MCF 10A (cell line): ENCODE measurements at regions not wholly inside any gene's neighbourhood (a gene's known extent, or its start where the extent isn't known, plus 50 kb on each side); places are given as distances from the start of the nearest gene placed in this dataset.

Source experiments
- BruUV-seq: library from RNA; stranded (reverse); fragments of 400-500 nt; replicated peaks from 2 replicates; lab custom pipeline; 2021; lab: Mats Ljungman, UMichigan
- CTCF ChIA-PET: fragments of 300-600 bp; sonication (Branson Sonifier 250); formaldehyde crosslinking; extraction: SDS; loops from one replicate; lab custom pipeline; 2021; ENCODE audit warnings: antibody characterized with exemption, inconsistent platforms; lab: Yijun Ruan, JAX
- POLR2A ChIA-PET: fragments of 300-600, 350-650 bp; sonication (Branson Sonifier 250); formaldehyde crosslinking; extraction: SDS; loops from one replicate; lab custom pipeline; 2020; ENCODE audit warnings: antibody characterized with exemption, inconsistent platforms; lab: Yijun Ruan, JAX
- DNase-seq: peaks from one replicate; pipeline ENCODE4 v3.0.0-alpha.2; 2018; ENCODE audit not compliant: unreplicated experiment
- H3K27ac Mint-ChIP-seq: one replicate; pipeline ENCODE4 v1.8.0; 2022; ENCODE audit warnings: mild to moderate bottlenecking, low read depth, mixed read lengths; ENCODE audit not compliant: unreplicated experiment
- H3K27me3 Mint-ChIP-seq: one replicate; pipeline ENCODE4 v1.8.0; 2022; ENCODE audit warnings: mixed read lengths; ENCODE audit not compliant: insufficient read depth, unreplicated experiment
- H3K36me3 Mint-ChIP-seq: one replicate; pipeline ENCODE4 v1.8.0; 2022; ENCODE audit warnings: mild to moderate bottlenecking, moderate library complexity, mixed read lengths; ENCODE audit not compliant: insufficient read depth, unreplicated experiment
- H3K4me1 Mint-ChIP-seq: one replicate; pipeline ENCODE4 v1.8.0; 2022; ENCODE audit warnings: mixed read lengths; ENCODE audit not compliant: insufficient read depth, unreplicated experiment
- H3K4me3 Mint-ChIP-seq: one replicate; pipeline ENCODE4 v1.8.0; 2022; ENCODE audit warnings: mild to moderate bottlenecking, moderate library complexity, mixed read lengths; ENCODE audit not compliant: unreplicated experiment
- H3K9me3 Mint-ChIP-seq: one replicate; pipeline ENCODE4 v1.8.0; 2022; ENCODE audit warnings: mixed read lengths; ENCODE audit not compliant: unreplicated experiment
- CTCF ChIP-seq: fragments of 200-600 bp; IDR thresholded peaks from one replicate; pipeline ENCODE4 v1.8.0; 2022; ENCODE audit warnings: antibody characterized with exemption, mild to moderate bottlenecking; ENCODE audit not compliant: unreplicated experiment
- intact Hi-C: fragments of 100-400 bp; cut with micrococcal nuclease; formaldehyde crosslinking; loops from 2 replicates; pipeline ENCODE4 v1.14.1; 2022

- Mint-ChIP-seq H3K4me3 (no peak overlapping the region), H3K9me3 (no peaks in the 10 kb centered on the region), H3K36me3 (no peaks in the 10 kb centered on the region), H3K27me3 (no peaks in the 10 kb centered on the region), H3K4me1 (peaks cover 6% of the 10 kb centered on the region), H3K27ac (no peak overlapping the region)
- ChIA-PET POLR2A (interaction anchor here (0.7 to 1.4 kb wide), 2 partner anchors 15 to 597 kb away, joined by 3 to 5 read pairs; no protein-coding TSS in a partner anchor), CTCF (interaction anchor here (1.2 to 1.5 kb wide), 2 partner anchors 16 to 127 kb away, joined by 3 read pairs; no protein-coding TSS in a partner anchor)
- no TSS peak for BruUV-seq
- intact Hi-C loops, result no loop called here
- DNase-seq, result no peak
- TF ChIP-seq CTCF, result no peak
Measured at GRCh38 chr15:83396101-83396500, 51.0 kb upstream of the SH3GL3 start.
